Kidney epithelial cell (primary cell): ENCODE measurements at regions not wholly inside any gene's neighbourhood (a gene's known extent, or its start where the extent isn't known, plus 50 kb on each side); places are given as distances from the start of the nearest gene placed in this dataset.

Source experiments
- DNase-seq: peaks from one replicate; pipeline ENCODE4 v3.0.0-alpha.2; 2010; ENCODE audit warnings: low read depth
- H3K27me3 ChIP-seq: 2 replicates; pipeline ENCODE4 v1.6.0; 2011; ENCODE audit warnings: low read length; ENCODE audit not compliant: control insufficient read depth, insufficient read depth
- H3K36me3 ChIP-seq: 2 replicates; pipeline ENCODE4 v1.5.1; 2011; ENCODE audit warnings: low read length; ENCODE audit not compliant: control insufficient read depth, insufficient read depth
- H3K4me3 ChIP-seq: 2 replicates; pipeline ENCODE4 v1.5.1; 2011; ENCODE audit warnings: low read depth, mild to moderate bottlenecking, control low read depth, low read length
- CTCF ChIP-seq: IDR thresholded peaks from 2 replicates; pipeline ENCODE4 v1.5.1; 2011; ENCODE audit warnings: mild to moderate bottlenecking, moderate library complexity, low read length, control low read depth, inconsistent platforms; ENCODE audit not compliant: insufficient read depth, poor library complexity, severe bottlenecking

DNA sequence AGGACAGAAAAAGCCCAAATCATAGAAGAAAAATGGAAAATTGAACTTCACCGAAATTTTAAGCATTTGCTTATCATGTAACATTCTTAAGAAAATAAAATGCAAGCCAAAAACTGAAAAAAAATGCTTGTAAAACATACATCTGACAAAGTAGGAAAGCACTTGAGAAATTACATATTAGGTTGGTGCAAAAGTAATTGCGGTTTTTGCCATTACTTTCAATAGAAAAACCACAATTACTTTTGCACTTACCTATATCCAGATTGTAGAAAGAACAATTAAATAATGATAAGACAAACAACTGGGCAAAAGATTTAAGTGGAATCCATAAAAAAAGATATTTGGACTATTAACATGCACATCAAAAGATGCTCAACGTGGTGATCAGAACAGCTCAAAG, 146.2 kb downstream of the TBXT start:
- DNase-seq = no peak
- no peaks in the 10 kb centered on the region for H3K36me3 ChIP-seq
- no peak for TF ChIP-seq CTCF

GRCh38 chr6:166019214-166019613, 148.4 kb downstream of the TBXT start:
- no peak for TF ChIP-seq CTCF
- no peak overlapping the region for H3K4me3 ChIP-seq
- no peaks in the 10 kb centered on the region for H3K36me3 ChIP-seq
- DNase-seq = no peak
- no peaks in the 10 kb centered on the region for H3K27me3 ChIP-seq

More for the DNA sequence above, 146.2 kb downstream of the TBXT start:
- H3K4me3 ChIP-seq = no peak overlapping the region
- no peaks in the 10 kb centered on the region for H3K27me3 ChIP-seq

- TF ChIP-seq CTCF = no peak
- DNase-seq = no peak
- H3K27me3 ChIP-seq = no peaks in the 10 kb centered on the region
Measured at GRCh38 chr6:166017032-166017635, 150.5 kb downstream of the TBXT start.

GRCh38 chr6:166014966-166015365, 152.7 kb downstream of the TBXT start:
- no peak for TF ChIP-seq CTCF
- no peaks in the 10 kb centered on the region for H3K36me3 ChIP-seq
- H3K4me3 ChIP-seq = no peak overlapping the region
- H3K27me3 ChIP-seq = peaks cover 2% of the 10 kb centered on the region
- DNase-seq = no peak

More at GRCh38 chr6:166017032-166017635, 150.5 kb downstream of the TBXT start:
- Histone ChIP-seq H3K4me3 (no peak overlapping the region), H3K36me3 (no peaks in the 10 kb centered on the region)

DNA sequence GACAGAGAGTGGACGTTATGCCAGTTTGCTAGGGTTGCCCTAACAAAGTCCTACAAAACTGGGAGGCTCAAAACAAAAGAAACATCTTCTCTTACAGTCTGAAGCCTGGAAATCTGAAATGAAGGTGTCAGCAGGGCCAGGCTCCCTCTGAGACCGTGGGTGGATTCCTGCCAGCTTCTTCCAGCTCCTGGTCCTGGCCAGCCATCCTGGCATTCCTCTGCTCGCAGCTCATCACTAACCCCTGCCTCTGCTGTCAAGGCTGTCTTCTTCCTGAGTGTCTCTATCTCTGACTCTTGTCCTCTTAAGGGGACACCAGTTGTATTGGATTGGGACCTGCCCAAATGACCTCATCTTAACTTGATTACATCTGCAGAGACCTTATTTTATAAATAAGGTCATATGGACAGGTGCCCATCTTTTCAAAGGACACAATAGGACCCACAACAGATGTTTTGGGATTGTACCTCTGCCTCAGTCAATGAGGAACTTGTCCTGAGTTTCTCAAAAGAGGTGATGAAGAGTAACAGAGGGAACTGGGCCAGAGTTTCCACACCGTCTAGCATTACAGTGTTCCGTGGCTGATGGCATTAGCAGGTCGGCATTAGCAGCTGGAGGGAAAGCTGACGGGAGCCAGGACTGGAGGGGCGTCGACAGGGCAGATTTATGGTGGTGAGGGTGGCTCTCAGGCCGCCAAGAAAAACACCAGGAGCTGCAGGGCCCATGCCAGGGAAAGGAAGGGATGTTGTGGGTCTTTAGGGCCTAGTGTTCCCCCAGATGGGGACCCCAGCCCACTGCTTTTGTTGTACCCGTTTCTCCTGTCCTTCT, 157.3 kb downstream of the TBXT start:
- no peaks in the 10 kb centered on the region for H3K36me3 ChIP-seq
- peaks cover 8% of the 10 kb centered on the region for H3K27me3 ChIP-seq
- no peak for TF ChIP-seq CTCF
- no peak overlapping the region for H3K4me3 ChIP-seq
- DNase-seq = no peak
